ENCODE measurements at regions not wholly inside any gene's neighbourhood (a gene's known extent, or its start where the extent isn't known, plus 50 kb on each side); places are given as distances from the start of the nearest gene placed in this dataset.

DNA sequence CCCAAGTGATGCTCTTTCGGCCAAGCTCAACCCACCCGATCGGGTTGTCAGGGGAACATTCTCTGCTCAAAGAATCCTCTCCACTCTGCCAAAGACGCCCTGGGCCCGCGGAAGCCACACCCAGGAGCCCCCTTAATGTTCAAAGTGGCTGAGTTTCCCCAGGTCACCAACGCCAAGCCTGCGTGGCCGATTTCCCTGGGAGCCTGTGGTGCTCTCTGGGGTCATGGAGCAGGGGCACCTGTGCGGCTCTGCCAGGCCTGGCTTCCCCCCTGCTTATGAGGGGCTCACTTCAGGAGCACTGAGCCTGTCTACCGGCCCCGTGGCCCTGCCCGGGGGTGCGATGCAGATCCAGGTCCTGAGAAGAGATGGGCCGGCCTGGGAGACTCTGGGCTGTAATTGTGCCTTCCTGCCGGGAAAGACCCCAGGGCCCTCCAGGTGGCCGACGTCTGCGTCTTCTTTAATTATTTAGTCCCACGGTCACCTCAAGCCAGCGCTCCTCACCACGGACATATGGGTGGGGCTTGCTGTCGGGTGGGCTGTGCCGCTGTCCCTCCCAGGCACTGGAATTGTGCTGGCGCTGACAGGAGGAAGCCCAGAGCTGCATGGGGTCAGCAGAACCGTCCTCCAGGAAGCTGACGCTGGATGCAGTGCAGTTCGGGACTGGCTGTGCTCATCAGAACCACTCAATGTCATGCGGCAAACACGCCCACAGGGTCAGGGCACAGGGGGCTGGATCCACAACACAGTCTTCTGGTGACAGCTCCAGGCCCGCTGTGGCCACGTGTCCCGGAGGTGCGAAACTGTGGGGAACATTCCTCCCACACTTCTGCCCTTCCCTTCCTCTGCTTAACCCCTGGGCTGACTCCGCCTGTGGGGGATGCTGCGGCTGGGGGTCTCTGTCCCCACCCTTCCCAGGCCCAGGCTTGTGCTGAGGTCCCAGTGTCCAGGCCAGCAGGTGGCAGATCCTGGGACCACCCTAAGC is 267.6 kb upstream of the SFSWAP start:
- no peaks in the 10 kb centered on the region for H4K20me1 ChIP-seq (ENCODE audit: insufficient read depth, low read length)
- H3K27me3 ChIP-seq (ENCODE audit: insufficient read depth, low read length), result no peaks in the 10 kb centered on the region
- TF ChIP-seq, protein P1, sequence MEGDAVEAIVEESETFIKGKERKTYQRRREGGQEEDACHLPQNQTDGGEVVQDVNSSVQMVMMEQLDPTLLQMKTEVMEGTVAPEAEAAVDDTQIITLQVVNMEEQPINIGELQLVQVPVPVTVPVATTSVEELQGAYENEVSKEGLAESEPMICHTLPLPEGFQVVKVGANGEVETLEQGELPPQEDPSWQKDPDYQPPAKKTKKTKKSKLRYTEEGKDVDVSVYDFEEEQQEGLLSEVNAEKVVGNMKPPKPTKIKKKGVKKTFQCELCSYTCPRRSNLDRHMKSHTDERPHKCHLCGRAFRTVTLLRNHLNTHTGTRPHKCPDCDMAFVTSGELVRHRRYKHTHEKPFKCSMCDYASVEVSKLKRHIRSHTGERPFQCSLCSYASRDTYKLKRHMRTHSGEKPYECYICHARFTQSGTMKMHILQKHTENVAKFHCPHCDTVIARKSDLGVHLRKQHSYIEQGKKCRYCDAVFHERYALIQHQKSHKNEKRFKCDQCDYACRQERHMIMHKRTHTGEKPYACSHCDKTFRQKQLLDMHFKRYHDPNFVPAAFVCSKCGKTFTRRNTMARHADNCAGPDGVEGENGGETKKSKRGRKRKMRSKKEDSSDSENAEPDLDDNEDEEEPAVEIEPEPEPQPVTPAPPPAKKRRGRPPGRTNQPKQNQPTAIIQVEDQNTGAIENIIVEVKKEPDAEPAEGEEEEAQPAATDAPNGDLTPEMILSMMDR (IDR thresholded peaks at IDR 0.05; ENCODE audit: low read length), result no peak
- TF ChIP-seq EZH2 (IDR thresholded peaks at IDR 0.05; ENCODE audit: borderline replicate concordance, low read length), result no peak
- H3K4me2 ChIP-seq (ENCODE audit: low read length), result no peak overlapping the region
- no peaks in the 10 kb centered on the region for H3F3A ChIP-seq (ENCODE audit: insufficient read depth, low read length)
- H3K27ac ChIP-seq (ENCODE audit: low read depth, low read length, poor library complexity, severe bottlenecking), result no peak overlapping the region
- H3K36me3 ChIP-seq (ENCODE audit: insufficient read depth, low read length), result no peaks in the 10 kb centered on the region
- no peaks in the 10 kb centered on the region for H3K4me1 ChIP-seq (ENCODE audit: insufficient read depth, low read length, severe bottlenecking)
- H3K9me2 ChIP-seq (ENCODE audit: low read depth, low read length), result no peaks in the 10 kb centered on the region
- no peaks in the 10 kb centered on the region for H3K9me3 ChIP-seq (ENCODE audit: low read length)
- H3K9ac ChIP-seq (ENCODE audit: low read length), result no peak overlapping the region
- no peak overlapping the region for H2AFZ ChIP-seq (ENCODE audit: low read length)
- no peaks in the 10 kb centered on the region for H3K79me2 ChIP-seq (ENCODE audit: insufficient read depth, low read length)
- H3K4me3 ChIP-seq (ENCODE audit: low read depth, low read length, poor library complexity, severe bottlenecking), result no peak overlapping the region

DNA sequence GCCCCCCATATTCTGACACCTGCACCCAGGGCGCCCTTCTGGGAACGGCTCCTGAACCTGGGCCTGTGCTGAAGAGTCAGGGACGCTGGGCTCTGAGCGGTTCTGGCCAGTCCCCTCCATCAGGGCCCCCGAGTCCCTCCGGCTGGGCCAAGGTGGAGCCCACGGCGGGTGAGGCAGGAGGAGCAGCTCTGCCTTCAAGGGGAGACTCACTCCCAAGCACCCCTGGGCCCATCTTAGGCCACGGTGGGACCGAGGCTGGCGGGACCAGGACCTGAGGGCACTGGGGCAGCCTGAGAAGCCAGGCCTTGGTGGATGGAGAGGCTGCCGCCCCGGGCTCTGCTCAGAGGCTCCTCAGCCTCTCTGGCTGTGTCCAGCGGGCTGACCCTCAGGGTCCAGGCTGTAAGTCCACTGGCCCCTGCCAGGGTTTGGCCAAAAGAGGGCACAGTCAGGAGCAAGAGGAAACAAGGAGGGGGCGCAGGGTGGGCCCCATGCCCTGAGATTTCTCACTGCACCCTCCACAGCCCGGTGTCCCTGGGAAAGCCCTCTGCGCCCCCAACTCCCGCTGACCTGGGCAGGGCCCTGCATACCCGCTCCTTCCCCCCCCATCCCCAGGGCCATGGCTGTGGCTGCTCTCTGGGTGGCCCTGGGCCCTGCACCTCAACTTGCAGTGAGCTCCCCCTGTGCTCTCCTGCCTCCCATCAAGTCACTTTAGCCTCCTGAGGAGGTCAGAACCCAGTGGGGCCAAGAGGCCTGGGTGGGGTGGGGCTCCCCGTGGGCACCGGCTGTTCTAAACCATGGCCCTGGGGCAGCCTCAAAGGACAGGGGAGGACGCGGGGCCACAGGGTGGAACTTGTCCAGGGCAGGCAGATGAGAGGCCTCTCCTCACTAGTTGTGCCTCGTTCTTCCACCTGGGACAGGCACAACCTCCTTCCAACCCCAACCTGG is 266.4 kb upstream of the SFSWAP start:
- H3K79me2 ChIP-seq (ENCODE audit: insufficient read depth, low read length), result no peaks in the 10 kb centered on the region
- H3K27ac ChIP-seq (ENCODE audit: low read depth, low read length, poor library complexity, severe bottlenecking), result no peak overlapping the region
- no peak overlapping the region for H3K9ac ChIP-seq (ENCODE audit: low read length)
- no peaks in the 10 kb centered on the region for H3K36me3 ChIP-seq (ENCODE audit: insufficient read depth, low read length)
- no peaks in the 10 kb centered on the region for H3F3A ChIP-seq (ENCODE audit: insufficient read depth, low read length)
- TF ChIP-seq EZH2 (IDR thresholded peaks at IDR 0.05; ENCODE audit: borderline replicate concordance, low read length), result no peak
- H3K4me1 ChIP-seq (ENCODE audit: insufficient read depth, low read length, severe bottlenecking), result no peaks in the 10 kb centered on the region
- no peaks in the 10 kb centered on the region for H4K20me1 ChIP-seq (ENCODE audit: insufficient read depth, low read length)
- no peaks in the 10 kb centered on the region for H3K27me3 ChIP-seq (ENCODE audit: insufficient read depth, low read length)
- no peak overlapping the region for H3K4me3 ChIP-seq (ENCODE audit: low read depth, low read length, poor library complexity, severe bottlenecking)
- H2AFZ ChIP-seq (ENCODE audit: low read length), result no peak overlapping the region
- H3K9me2 ChIP-seq (ENCODE audit: low read depth, low read length), result no peaks in the 10 kb centered on the region
- no peaks in the 10 kb centered on the region for H3K9me3 ChIP-seq (ENCODE audit: low read length)
- H3K4me2 ChIP-seq (ENCODE audit: low read length), result no peak overlapping the region

DNA sequence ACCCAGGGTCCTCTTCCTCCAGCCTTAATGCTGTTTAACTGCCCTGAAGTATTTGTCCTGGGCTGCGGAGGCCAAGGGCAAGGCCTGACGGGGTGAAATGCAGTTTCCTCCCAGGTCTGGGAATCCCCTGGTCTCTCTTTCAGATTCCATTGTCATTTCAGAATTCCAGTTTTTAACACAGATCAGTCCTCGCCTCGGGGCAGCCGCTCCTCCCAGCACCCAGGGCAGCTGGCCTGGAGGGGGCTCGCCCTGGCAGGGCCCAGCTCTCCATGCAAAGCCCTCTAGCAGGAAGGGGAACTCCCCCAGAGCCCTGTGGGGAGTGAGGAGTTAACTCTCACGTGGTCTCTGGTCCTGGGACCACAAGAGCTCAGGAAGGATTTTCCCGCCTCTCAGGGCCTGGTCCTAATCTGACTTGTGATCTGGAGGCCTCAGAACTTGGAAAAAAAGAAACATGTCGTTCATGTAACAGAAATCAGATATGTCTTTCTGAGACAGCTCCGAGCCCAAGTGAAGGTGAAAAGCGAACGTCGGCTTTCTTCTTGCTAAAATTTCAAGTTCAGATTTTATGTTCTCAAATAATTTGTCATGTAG is 265.6 kb upstream of the SFSWAP start:
- no peaks in the 10 kb centered on the region for H3K4me1 ChIP-seq (ENCODE audit: insufficient read depth, low read length, severe bottlenecking)
- no peaks in the 10 kb centered on the region for H3K27me3 ChIP-seq (ENCODE audit: insufficient read depth, low read length)
- TF ChIP-seq, protein P1 (IDR thresholded peaks at IDR 0.05; ENCODE audit: low read length), result no peak
- H3K9me3 ChIP-seq (ENCODE audit: low read length), result no peaks in the 10 kb centered on the region
- H3K9ac ChIP-seq (ENCODE audit: low read length), result no peak overlapping the region
- no peaks in the 10 kb centered on the region for H3K9me2 ChIP-seq (ENCODE audit: low read depth, low read length)
- no peak overlapping the region for H3K4me3 ChIP-seq (ENCODE audit: low read depth, low read length, poor library complexity, severe bottlenecking)
- no peaks in the 10 kb centered on the region for H3K79me2 ChIP-seq (ENCODE audit: insufficient read depth, low read length)
- H3K4me2 ChIP-seq (ENCODE audit: low read length), result no peak overlapping the region
- H4K20me1 ChIP-seq (ENCODE audit: insufficient read depth, low read length), result no peaks in the 10 kb centered on the region
- no peaks in the 10 kb centered on the region for H3K36me3 ChIP-seq (ENCODE audit: insufficient read depth, low read length)
- no peak overlapping the region for H3K27ac ChIP-seq (ENCODE audit: low read depth, low read length, poor library complexity, severe bottlenecking)
- H3F3A ChIP-seq (ENCODE audit: insufficient read depth, low read length), result no peaks in the 10 kb centered on the region
- no peak overlapping the region for H2AFZ ChIP-seq (ENCODE audit: low read length)

Measured in OCI-LY1 (cell line).